HG02973 (cell line): ENCODE measurements at regions not wholly inside any gene's neighbourhood (a gene's known extent, or its start where the extent isn't known, plus 50 kb on each side); places are given as distances from the start of the nearest gene placed in this dataset.
"Not testable (repeated sequence)": the region's sequence is repeated elsewhere in the genome, so short reads cannot be mapped to it uniquely, and the experiment has no call there.

Experiments
- ATAC-seq: cut with Tn5 transposase; IDR thresholded peaks from one replicate; pipeline ENCODE4 v1.9.1; 2021; ENCODE audit warnings: moderate library complexity; ENCODE audit not compliant: unreplicated experiment

DNA sequence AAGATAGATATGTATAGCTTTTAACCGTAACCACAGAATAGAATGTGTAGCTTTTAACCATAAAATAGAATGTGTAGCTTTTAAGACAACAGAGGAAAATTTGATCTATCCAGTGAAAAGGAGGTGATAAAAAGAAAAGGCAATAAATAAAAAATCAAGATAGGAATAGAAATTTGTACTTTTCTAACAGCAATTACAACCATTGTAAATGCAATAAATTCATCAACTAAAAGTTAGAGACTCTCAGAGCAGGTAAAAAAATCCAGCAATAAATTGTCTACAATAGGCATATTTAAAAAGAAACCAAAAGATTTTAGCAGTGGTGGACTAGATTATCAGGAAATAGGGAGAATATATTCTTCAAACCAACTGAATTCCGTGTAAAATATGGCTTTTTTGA, 63.8 kb upstream of the ABHD2 start:
- no peak for ATAC-seq

DNA sequence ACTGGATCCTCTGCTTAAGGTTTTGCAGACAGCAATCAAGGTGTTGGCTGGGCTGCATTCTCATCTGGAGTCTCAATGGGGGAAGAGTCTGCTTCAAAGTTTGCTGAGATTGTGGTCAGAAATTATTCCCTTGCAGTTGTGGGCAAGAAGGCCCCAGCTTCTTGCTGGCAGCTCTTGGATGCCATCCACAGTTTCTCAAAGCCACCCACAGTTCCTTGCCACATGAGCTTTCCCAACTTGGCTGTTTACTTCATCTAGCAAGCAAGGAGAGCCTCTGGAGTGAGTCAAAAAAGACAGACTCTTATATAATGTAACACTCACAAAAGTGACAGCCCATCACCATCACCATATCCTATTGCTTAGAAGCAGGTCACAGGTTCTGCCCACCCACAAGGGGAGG, 62.1 kb upstream of the ABHD2 start:
- no peak for ATAC-seq

DNA sequence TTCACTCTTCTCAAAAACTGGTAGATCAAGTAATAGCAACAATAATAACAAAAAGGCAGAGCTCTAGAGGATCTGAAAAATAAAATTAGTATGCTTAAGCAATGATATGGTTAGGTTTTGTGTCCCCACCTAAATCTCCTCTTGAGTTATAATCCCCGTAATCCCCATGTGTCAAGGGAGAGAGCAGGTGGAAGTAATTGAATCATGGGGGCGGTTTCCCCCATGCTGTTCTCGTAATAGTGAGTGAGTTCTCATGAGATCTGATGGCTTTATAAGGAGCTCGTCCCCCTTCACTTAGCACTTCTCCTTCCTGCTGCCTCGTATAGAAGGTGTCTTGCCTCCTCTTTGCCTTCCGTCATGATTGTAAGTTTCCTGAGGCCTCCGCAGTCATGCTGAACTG, 60.2 kb upstream of the ABHD2 start:
- ATAC-seq: no peak

DNA sequence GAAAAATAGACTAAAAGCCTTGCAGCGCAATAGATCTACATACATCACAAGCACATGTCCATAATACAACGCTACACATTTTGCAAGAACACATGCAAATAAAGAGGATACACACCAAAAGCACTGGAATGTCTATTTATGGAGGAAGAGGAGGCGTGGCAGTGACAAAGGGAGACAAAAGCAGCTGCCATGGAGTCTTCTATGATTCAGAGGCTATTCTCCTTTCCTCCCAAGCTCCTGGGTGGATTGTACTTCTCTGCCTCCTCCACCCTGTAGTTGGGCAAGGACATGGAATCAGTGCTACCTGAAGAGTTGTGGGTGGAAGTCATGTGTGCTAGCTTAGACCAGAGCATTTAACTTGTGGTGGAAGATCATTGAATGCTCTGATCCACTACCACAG, 57.9 kb upstream of the ABHD2 start:
- ATAC-seq: no peak

DNA sequence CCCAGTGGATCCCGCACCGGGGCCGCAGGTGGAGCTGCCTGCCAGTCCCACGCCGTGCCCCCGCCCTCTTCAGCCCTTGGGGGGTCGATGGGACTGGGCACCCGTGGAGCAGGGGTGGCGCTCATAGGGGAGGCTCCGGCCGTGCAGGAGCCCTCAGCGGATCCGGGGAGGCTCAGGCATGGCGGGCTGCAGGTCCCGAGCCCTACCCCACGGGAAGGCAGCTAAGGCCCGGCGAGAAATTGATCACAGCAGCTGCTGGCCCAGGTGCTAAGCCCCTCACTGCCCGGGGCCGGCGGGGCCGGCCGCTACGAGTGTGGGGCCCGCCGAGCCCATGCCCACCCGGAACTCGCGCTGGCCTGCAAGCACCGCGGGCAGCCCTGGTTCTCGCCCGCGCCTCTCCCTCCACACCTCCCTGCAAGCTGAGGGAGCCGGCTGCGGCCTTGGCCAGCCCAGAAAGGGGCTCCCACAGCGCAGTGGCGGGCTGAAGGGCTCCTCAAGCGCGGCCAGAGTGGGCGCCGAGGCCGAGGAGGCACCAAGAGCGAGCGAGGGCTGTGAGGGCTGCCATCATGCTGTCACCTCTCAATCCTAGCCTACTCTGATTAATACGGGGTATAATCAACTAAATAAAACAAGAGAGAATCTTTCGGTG, 56.5 kb upstream of the ABHD2 start:
- ATAC-seq: not testable (repeated sequence)

DNA sequence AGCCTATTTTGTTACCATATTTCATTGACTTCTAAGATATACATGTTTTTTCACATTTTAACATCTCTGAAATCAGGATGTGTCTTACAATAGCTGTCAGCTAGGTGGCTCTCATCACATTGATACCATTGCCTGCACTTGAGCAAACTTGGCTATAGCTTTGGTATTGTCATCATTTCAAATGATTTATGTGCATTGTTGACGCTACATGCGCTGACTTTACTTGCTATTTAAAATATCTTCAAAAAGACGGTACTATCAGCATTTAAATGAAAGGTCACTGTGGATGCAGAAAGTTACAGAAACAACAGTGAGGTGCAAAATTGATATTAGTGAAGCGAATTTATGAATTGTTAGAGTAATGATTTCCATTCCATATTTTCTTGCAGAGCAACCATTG, 54.0 kb upstream of the ABHD2 start:
- ATAC-seq: no peak

DNA sequence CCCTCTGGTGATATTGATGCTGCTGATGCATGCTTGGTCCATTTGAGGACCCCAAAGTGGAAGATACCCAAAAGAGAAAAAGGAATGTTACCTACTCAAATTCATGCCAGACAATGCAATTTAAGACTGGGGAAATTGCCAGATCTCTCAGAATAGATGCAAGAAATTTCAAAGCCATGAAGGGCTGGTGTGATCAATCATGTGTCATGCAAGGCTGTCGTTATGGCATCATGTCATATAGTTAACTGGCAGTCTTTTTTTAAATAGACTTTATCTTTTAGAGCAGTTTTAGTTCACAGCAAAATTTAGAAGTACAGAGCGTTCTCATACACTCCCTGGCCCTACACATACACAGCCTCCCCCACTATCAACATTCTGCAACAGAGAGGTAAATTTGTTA, 53.1 kb upstream of the ABHD2 start:
- ATAC-seq: no peak

DNA sequence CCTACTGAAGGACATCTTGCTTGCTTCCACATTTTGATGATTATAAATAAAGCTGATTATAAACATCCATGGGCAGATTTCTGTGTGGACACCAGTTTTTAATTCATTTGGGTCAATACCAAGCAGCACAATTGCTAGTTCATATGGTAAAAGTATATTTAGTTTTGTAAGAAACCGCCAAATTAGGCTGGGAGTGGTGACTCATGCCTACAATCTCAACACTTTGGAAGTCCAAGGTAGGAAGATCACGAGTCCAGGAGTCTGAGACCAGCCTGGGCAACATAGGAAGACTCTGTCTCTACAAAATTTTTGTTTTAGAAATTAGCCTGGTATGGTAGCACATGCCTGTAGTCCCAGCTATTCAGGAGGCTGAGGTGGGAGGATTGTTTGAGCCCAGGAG, 52.6 kb upstream of the ABHD2 start:
- no peak for ATAC-seq

DNA sequence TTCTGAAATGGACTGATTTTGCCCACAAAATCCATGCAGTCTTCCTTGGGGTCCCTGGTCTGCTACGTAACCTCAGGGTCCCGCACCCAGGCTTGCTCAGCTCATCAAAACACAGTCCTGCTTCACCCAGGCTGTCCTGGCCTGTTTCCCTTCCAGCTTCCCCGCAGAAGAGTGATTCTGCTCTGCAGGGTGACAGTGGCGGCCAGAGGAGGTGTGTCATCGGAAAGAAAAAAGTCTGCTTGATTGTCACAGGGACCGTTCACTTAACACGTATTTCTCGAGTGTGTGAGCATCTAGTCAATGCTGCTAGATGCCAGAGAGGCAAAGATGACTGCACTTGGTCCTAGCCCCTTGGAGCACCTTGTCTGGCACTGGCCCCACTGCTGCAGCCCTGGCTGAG, 50.1 kb upstream of the ABHD2 start:
- no peak for ATAC-seq
